Ectodermal cell (in vitro differentiated cells): ENCODE measurements at regions not wholly inside any gene's neighbourhood (a gene's known extent, or its start where the extent isn't known, plus 50 kb on each side); places are given as distances from the start of the nearest gene placed in this dataset.
"Not testable (repeated sequence)": the region's sequence is repeated elsewhere in the genome, so short reads cannot be mapped to it uniquely, and the experiment has no call there.

Source experiments
- H3K27ac ChIP-seq: 2 replicates; pipeline ENCODE4 v1.7.0; 2013; ENCODE audit warnings: mild to moderate bottlenecking, low read depth, low read length; ENCODE audit not compliant: insufficient read depth, poor library complexity, severe bottlenecking
- H3K27me3 ChIP-seq: 2 replicates; pipeline ENCODE4 v1.7.0; 2013; ENCODE audit warnings: mild to moderate bottlenecking, low read length; ENCODE audit not compliant: insufficient read depth, control insufficient read depth, poor library complexity, severe bottlenecking
- H3K36me3 ChIP-seq: one replicate; pipeline ENCODE4 v1.7.0; 2013; ENCODE audit warnings: low read length; ENCODE audit not compliant: control insufficient read depth, insufficient read depth
- H3K4me1 ChIP-seq: one replicate; pipeline ENCODE4 v1.7.0; 2013; ENCODE audit warnings: low read length; ENCODE audit not compliant: control insufficient read depth, insufficient read depth
- H3K4me3 ChIP-seq: 2 replicates; pipeline ENCODE4 v1.7.0; 2013; ENCODE audit warnings: low read depth, low read length, control low read depth; ENCODE audit not compliant: insufficient read depth
- H3K9me3 ChIP-seq: 2 replicates; pipeline ENCODE4 v1.7.0; 2013; ENCODE audit warnings: mild to moderate bottlenecking, low read length, moderate library complexity; ENCODE audit not compliant: control insufficient read depth
- WGBS, 2 experiments: methylation state at CpG; one replicate each; pipeline ENCODE4 v1.1.7; 2013; ENCODE audit warnings: missing lambda C conversion rate in 2 of 2; 5-methylcytosine and 5-hydroxymethylcytosine counted together

GRCh38 chr9:42490989-42491388 is 307.5 kb downstream of the SPATA31A6 start:
- no CpG with 5 or more reads among the region's 2 CpGs for WGBS, 2 experiments
- not testable (repeated sequence) for H3K4me1 ChIP-seq, H3K9me3 ChIP-seq

GRCh38 chr9:42502620-42503264 is 319.3 kb downstream of the SPATA31A6 start:
- WGBS, 2 experiments = 84 to 87% methylated on average over 12 of the region's 12 CpGs
- H3K36me3 ChIP-seq, H3K4me1 ChIP-seq, H3K9me3 ChIP-seq, H3K27ac ChIP-seq, H3K27me3 ChIP-seq, H3K4me3 ChIP-seq: not testable (repeated sequence)

More at GRCh38 chr9:42490989-42491388, 307.5 kb downstream of the SPATA31A6 start:
- not testable (repeated sequence) for H3K27me3 ChIP-seq, H3K27ac ChIP-seq, H3K4me3 ChIP-seq, H3K36me3 ChIP-seq

GRCh38 chr9:42508111-42508510 is 324.7 kb downstream of the SPATA31A6 start:
- 31 to 32% methylated on average over 2 of the region's 2 CpGs for WGBS, 2 experiments
- not testable (repeated sequence) for H3K27ac ChIP-seq, H3K27me3 ChIP-seq, H3K36me3 ChIP-seq, H3K9me3 ChIP-seq, H3K4me3 ChIP-seq, H3K4me1 ChIP-seq

GRCh38 chr9:42513535-42513934 is 330.1 kb downstream of the SPATA31A6 start:
- not testable (repeated sequence) for H3K9me3 ChIP-seq, H3K27me3 ChIP-seq, H3K36me3 ChIP-seq, H3K4me3 ChIP-seq, H3K27ac ChIP-seq, H3K4me1 ChIP-seq
- no CpG with 5 or more reads among the region's 2 CpGs for WGBS, 2 experiments

- not testable (repeated sequence) for H3K27ac ChIP-seq, H3K36me3 ChIP-seq, H3K9me3 ChIP-seq, H3K4me3 ChIP-seq, H3K4me1 ChIP-seq, H3K27me3 ChIP-seq
- WGBS, 2 experiments = 64 to 97% methylated on average over 4 to 12 of the region's 13 CpGs
Measured at GRCh38 chr9:42534325-42534983, 351.0 kb downstream of the SPATA31A6 start.

GRCh38 chr9:42534984-42535325 is 351.5 kb downstream of the SPATA31A6 start:
- not testable (repeated sequence) for H3K27ac ChIP-seq, H3K4me3 ChIP-seq, H3K36me3 ChIP-seq, H3K4me1 ChIP-seq, H3K27me3 ChIP-seq, H3K9me3 ChIP-seq
- 48 to 64% methylated on average over 5 to 6 of the region's 6 CpGs for WGBS, 2 experiments

- H3K9me3 ChIP-seq, H3K4me3 ChIP-seq, H3K4me1 ChIP-seq, H3K27me3 ChIP-seq, H3K36me3 ChIP-seq, H3K27ac ChIP-seq: not testable (repeated sequence)
- 29 to 31% methylated on average over 6 to 14 of the region's 36 CpGs for WGBS, 2 experiments
Measured at GRCh38 chr9:42550789-42551357, 367.4 kb downstream of the SPATA31A6 start.

GRCh38 chr9:42568530-42568929 is 385.1 kb downstream of the SPATA31A6 start:
- H3K4me3 ChIP-seq, H3K27ac ChIP-seq, H3K27me3 ChIP-seq, H3K4me1 ChIP-seq, H3K36me3 ChIP-seq, H3K9me3 ChIP-seq: not testable (repeated sequence)
- WGBS, 2 experiments = no CpG with 5 or more reads among the region's 15 CpGs

GRCh38 chr9:42568942-42569556 is 385.6 kb downstream of the SPATA31A6 start:
- WGBS, 2 experiments = 32 to 33% methylated on average over 8 of the region's 34 CpGs

GRCh38 chr9:42577851-42578250 is 394.4 kb downstream of the SPATA31A6 start:
- WGBS, 2 experiments = 75 to 76% methylated on average over 5 of the region's 8 CpGs
- not testable (repeated sequence) for H3K9me3 ChIP-seq, H3K36me3 ChIP-seq, H3K4me3 ChIP-seq, H3K27me3 ChIP-seq, H3K4me1 ChIP-seq, H3K27ac ChIP-seq

More at GRCh38 chr9:42568942-42569556, 385.6 kb downstream of the SPATA31A6 start:
- not testable (repeated sequence) for H3K27me3 ChIP-seq, H3K9me3 ChIP-seq, H3K27ac ChIP-seq, H3K36me3 ChIP-seq, H3K4me3 ChIP-seq, H3K4me1 ChIP-seq
